HT1080 (cell line): ENCODE measurements at regions not wholly inside any gene's neighbourhood (a gene's known extent, or its start where the extent isn't known, plus 50 kb on each side); places are given as distances from the start of the nearest gene placed in this dataset.
A peak's percentile ranks its signal among the peaks of the same experiment; 100 is the strongest.

ENCODE experiments used
- DNase-seq: peaks from one replicate; pipeline ENCODE4 v3.0.0-alpha.2; 2015; ENCODE audit warnings: low read depth

DNA sequence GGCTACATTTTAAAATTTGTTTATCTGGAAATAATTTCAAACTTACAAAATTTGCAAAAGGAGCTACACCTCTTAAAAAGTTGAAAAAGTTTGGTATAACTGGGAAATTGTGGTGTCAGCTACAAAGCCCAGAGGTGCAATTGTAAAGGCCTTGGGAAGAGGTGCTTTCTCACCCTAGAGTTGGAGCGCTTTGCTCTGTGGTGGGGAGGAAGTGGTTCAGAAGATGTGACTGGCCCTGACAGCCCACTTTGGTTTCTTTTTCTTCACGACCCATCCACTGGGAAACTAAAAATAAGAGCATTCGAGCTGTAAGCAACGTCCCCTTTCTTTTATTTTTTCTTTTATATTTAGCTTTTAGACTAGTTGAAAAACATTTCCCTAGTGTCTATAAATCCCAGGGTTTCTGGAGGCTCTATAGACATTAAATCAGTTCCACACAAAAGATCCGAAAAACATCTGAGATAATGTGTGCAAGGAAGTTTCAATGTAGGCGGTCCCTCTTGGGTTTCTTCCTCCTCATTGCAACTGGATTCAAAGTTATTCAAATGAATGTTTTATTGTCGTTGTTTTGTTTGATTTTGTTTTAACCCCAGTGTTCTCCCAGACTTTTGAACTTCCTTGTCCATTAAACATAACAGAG lies 397.8 kb downstream of the KIF16B start:
- no peak for DNase-seq

DNA sequence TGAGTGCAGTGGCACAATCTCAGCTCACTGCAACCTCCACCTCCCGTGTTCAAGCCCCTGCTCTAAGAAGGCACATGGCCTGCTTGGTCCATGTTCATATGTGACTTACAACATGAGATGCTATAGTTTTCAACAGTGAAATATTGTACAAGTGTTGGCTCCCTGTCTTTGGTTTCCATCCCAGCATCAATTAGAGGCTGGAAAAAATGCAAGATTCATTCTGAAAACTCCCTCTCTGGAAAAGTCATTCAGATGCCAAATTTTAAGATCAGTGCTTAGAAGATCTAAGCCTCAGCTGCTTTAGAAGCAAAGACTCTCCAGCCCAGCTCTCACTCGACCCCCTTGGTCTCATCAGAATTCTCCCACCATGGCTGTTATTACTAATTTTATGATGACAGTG lies 398.9 kb downstream of the KIF16B start:
- DNase-seq: no peak

DNA sequence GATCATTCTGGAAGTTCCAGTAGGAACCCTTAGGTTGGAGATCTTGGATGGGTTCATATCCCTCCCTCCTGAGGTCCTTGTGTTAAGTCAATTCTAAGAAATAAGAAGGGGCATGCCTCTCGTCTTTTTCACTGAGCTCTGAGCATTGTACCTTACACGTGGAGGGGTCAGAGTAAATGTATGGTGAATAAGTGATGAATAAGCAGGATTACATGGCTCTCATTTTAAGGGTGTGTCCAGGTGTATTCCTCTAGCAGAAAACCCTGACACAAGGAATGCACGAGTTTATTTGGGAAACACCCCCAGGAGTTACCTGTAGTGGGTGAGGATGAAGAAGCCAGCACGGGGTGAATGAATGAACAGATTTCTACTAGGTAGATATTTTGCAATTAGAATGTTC lies 400.2 kb downstream of the KIF16B start:
- DNase-seq: no peak

DNA sequence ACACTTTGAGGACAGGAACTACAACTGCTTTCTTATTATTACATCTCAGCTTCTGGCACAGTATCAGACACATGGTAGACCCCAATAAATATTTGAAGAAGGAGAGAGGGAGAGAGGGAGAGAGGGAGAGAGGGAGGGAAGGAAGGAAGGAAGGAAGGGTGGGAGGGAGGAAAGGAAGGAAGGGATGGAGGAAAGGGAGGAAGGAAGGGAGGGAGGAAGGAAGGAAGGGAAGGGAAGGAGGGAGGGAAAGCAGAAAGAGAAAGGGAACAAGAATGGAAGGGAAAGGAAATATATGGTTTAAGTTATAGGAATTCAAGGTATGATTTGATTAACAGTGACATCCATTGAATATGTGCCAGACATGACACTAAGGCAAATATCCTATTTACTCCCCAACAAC lies 402.1 kb downstream of the KIF16B start:
- DNase-seq: no peak

DNA sequence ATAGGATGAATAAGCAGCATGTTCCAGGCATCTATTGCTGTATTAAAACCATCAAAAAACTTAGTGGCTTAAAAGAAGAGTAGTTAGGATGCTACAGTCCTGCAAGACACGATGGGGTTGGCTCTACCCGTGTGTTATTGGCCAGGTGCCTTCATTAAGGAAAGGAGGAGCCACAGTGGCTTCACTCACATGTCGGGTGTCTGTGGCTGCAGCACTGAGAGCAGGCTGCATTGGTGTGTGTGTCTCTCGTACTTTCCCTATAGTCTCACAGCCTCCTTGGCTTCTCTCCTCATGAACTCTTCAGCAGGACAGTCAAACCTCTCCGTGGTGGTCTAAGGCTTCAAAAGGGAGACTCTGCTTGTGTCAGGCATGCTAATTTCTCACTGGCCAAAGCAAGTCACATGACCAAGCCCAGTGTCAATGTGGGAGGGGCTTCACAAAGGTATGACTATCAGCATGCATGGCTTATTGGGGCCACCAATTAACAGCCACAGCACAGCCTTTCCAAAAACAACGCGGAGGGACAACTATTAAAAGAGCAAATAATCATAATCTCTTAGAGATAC lies 402.8 kb downstream of the KIF16B start:
- no peak for DNase-seq

DNA sequence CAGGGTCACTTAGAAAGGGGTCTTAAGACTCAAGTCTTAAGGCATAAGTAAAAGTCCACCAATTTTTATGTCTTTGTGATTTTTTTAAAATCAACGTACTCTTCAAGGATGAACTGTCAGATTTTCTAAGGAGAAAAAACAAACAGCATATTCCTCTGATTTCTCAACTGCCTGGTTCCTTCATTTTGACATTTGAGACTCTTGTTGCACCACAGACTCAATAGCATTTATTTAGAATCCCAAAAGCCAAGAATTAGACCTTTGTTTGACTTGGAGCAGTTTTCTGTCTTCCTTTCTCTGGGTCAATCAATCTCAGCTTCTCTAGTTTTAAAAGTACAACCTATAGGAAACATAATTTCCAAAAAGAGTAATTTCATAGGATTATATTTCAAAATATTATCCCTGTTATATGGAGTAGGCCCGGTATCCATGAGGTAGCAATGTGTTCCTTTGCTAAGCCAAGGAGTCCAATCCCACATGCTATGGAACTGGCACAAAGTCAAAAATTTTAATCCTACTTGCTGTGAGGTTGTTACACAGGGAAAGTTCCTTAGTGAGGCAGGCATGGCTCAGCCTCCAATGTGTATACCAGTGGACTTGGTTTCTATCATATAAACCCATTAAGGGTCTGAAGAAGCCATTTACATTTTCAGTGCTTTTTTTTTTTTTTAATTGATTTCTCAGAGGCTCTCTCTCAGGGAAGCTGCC lies 405.7 kb downstream of the KIF16B start:
- no peak for DNase-seq

DNA sequence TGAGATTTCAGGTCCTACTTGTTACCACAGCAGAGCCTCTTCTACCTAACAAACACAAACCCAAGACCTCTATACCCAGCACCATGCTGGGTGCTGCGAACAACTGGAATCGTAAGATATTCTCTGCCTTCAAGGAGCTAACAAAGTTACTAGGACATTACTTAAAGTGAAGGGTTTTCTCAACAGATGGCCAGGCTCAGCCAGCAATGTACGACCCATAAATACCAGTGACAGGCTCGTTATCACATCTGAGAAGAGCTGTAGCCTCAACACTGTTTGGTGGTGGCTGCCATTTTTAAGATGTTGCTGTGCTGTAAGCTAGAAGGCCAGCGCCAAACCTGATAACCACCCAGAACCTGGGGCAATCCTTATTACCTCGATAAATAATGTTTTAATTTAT lies 406.5 kb downstream of the KIF16B start:
- DNase-seq: no peak

DNA sequence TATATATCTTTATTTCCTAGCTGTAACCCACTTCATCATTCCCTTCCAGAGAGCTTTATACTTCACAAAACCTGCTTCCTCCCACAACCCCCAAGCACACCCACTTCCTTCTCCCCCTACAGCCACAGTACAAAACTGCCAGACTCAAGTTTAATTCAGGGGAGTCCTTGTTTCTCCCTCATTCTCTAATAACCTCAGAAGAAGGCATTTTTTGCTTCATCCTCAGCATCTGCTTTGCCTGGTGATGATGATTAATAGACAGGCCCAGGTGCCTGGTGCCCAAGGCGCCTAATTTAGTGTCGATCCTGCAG lies 414.3 kb downstream of the KIF16B start:
- DNase-seq: no peak

DNA sequence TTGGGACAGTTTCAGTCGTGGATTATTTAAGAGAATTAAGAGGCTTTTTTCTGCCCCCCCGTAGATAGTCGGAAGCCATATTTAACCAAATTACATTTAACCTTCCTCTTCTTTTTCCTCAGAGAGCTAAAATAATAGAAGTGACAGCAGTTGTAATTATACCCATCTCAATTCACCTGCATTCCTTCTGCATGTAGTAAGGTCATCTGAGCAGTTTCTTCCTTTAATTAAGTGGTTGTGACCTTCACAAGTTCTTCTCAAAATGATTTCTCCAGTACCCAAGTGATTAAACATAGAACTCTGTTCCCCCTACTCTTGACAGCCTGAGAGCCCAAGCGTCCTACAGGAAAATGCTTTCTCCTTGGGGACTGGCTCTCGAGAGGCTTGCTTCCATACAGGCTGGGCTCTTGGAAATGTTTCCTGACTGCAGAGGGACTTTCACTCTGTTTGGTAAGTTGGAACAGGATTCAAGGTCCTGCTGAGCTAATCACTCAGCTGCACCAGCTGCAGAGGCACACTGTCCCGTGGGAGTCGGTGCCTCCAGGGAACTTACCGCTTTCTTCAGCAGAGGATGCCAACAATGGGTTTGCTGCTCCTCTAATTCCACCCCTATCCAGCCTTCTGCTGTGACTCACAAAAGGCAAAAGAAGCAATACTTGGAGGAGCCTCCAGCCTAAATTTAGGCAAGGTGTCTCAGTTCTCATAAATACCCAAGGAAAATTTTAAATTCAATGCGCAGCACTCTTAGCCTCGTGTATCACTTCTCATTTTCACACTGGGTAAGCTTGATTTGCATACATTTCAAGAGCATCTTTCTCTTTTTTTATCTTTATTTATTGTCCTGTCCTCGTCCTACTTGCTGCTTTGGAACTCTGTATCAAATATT lies 414.9 kb downstream of the KIF16B start:
- DNase-seq: no peak

DNA sequence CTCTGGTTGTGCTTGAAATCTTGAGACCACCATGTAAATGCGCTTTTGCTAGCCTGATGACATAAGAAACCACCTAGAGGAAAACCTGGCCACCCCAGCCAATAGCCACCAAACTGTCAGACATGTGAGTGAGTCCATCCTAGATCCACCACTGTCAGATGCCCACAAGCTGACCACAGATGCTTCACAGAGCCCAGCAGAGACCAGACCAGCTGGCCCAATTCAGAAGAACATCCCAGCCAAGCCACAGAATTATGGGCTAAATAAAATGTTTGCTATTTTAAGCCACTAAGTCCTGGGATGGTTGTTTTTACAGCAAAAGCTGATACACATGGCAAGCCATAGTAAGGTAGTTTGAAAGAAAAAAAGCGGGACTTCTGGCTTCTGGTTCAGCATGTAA lies 425.3 kb downstream of the KIF16B start:
- DNase-seq: no peak

DNA sequence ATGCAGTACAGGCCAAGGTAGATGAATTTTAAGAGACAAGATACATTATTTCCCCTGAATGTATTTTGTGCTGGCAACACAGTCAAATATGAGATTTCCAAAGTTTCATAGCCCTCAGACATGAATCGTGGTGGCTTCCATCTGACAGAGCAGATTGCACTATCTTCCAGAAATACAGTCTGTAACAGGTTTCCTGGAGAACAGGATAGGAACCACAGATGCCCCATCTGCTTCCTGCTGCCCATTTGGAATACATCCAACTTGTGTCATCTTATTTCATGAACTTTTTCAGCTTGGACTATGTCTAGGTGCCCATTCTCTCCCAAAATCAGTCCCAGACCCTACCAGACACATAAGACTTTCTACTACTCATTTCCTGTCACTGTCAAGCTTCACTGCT lies 426.0 kb downstream of the KIF16B start:
- DNase-seq: no peak

DNA sequence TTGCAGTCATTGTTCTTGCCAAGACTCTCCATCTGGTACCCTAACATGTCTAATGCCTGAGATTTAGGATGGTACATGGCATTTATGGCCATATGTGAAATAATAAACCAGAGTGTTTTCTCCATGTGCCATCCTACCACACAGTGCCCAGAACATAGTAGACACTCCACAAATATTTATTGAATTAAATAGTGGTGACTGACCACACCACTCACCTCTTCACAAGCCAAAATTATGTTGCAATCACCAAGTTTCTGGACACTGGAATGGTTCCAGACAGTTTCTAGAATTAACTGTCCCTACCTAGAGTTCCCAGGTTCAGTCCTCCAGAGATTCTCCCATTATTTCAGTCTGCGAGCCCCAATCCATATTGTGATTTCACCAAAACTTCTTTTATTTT lies 427.3 kb downstream of the KIF16B start:
- DNase-seq: no peak

DNA sequence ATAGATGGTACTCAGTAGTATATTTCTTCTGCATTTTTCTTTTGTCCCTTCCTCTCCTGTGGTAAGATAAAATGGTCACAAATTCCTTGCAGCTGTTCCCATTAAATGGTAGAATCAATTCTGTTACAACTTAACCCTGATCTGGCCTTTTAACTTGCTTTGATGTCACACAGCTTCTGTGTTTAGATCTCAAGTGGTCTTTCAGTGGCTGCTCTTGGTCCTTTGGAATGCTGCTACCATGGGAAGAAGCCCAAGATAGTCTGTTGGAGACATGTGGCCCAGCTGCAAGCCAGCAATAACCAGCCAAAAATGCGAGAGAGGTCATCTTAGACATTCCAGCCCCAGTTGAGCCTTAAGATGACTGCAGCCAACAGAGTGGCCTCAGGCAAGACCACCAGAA lies 429.7 kb downstream of the KIF16B start:
- DNase-seq: no peak

DNA sequence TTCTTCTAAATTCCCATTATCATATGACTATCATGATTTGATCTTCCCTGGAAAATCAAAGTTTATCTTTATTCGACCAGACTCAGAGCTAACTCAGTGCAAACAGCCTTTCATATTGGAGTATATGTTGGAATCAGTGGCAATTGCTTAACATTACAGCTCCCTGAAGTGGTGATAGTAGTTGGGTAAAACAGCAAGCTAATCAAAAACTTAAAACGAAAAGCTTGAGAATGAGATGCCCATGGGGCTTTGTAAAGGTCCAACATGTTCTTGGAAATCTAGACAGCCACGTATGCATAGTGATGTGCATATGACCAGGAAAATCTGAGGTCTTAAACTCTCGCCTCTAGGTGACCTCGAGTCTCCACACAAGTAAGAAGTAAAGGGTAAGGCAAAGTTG lies 437.6 kb downstream of the KIF16B start:
- DNase-seq: no peak

DNA sequence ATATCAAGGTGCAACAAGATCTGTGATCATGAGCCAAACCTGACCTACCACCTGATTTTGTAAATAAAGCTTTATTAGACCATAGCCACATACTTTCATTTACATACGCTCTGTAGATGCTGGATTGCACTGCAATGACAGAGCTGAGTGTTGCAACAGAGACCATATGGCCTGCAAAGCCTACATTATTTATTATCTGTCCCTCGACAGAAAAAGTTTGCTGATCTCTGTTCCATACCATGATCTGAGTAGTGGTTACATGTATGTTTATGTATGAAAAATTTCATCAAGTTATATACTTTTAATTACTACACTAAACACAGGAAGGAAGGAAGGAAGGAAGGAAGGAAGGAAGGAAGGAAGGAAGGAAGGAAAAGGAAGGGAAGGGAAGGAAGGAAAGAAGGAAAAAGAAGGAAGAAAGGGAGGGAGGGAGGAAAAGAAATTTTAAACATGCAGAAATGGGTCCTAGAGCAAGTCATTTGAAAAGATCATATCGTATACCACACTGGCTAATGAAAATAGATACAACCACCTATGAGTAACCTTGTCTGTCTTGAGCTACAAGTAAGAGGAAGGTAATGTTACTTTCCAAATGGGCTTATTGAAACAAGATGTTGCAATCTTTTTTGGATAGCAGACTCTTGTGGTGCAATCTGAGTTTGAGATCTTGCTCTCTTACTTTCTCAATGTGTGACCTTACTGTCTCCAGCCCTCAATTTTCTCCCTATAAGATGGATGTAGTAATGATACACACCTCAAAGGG lies 441.0 kb downstream of the KIF16B start:
- no peak for DNase-seq

DNA sequence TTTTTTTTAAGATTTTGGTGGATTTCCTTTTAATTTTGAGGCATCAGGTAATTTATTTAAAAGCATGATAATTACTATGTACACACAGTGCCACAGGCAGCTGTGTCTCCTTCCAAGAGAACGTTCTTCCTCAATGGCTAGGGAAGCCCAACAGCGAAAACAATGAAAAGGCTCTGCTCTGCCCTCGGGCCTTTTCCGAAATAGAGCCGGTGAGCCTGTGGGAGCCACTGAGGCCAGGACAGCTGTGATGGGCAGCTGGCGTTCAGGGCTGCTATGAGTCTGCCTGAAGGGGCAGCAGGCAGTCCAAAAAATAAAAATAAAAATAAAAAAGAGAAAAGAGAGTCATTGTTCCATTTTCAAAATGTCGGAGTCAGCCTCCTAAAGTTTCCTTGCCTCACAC lies 443.8 kb downstream of the KIF16B start:
- no peak for DNase-seq

DNA sequence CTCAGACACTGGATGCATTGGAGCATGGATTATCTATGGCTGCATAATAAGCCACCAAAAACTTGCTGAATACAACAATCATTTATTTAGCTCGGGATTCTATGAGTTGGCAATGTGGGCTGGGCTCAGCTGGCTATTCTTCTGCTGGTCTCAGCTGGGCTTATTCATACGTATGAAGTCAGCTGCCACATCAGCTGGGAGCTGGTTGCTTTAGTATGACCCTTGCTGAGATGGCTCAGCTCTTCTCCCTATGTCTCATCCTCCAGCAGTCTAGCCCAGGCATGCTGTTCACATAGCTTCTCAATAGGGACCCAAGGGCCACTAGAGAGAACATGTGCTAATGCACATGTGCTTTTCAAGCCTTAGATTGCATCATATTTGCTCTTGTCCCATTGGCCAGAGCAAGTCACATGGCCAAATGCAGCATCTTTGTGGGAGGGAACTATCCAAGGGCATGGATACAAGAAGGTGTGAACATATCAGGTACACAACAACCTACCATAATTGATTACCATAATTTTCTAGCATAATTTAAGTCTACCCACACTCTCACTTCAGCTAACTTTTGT lies 444.6 kb downstream of the KIF16B start:
- peak; percentile 34 for DNase-seq

DNA sequence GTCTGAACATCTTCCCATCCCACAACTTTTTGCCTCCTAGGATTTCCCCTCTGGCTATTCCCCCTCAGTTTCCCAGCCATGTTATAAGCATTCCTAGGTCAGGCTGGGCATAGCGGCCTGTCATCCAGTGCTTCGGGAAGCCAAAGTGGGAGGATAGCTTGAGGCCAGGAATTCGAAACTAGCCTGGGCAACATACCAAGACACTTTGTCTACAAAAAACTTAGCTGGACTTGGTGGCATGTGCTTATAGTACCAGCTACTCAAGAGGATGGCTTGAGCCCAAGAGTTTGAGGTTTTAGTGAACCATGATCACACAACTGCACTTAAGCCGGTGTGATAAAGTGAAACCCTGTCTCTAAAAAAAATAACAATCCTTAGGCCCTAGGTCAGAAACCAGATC lies 447.4 kb downstream of the KIF16B start:
- no peak for DNase-seq

DNA sequence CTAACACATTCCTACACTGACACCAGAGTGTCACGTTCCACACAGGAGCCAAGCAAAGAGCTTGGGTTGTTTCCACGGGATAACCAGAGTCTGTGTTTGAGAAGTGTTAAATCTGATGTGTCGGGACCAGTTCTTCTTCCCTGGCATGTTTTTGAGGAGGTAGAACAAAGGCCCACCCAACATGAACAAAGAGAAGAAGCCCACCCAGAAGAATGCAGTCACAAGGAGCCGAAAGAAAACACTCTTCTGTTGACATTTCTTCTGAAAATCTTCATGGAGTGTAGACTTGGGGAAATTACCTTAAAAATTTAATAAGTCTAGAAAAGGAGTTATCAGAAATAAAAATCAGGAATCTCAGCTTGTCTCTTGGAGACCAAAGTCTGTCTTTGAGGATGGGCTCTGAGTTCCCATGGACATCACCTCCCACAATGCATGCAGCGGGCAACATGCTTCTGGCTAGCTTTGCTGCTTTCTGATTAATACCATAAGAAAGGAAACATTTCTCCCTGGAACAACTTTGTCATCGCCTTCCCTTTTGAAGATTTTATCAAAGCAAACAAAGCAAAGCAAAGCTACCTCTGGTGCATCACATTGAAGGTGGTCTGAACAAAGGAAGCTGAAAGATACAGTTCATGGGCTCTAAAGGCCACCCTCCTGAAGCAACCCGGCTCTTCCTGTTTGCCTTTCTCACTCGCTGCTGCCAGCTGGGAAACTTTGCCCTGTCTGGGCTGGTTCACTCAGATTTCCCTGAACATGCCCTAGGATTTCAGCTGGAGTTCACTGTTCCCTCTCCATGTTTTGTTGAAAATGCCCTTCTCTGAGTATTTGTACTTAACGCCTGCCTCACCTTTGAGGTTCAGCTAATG lies 448.1 kb downstream of the KIF16B start:
- no peak for DNase-seq

DNA sequence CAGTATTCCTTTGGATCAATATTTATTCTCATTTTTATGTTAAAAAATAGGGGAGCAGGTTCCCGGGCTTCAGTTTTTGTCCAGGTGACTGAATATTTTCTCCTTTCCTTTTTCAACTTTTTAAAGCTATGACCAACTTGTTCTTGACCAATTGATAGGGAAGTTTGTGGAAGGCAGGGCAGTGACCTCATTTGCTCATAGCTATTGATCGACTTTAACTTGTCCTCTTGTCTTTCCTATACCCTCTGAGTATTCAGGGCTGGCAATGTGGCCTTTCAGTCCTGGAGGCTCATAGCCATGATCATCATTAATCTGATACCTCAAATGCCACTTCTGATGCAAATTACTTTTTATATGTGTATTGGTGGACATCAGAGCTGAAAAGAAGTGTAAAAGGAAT lies 448.8 kb downstream of the KIF16B start:
- no peak for DNase-seq
